Activated CD8-positive, alpha-beta memory T cell treated with anti-CD3 and anti-CD28 coated beads, Interleukin-2, amount 10 ng/mL, durations not matched to agents 7 days and 5 days (primary cell): ENCODE measurements at regions not wholly inside any gene's neighbourhood (a gene's known extent, or its start where the extent isn't known, plus 50 kb on each side); places are given as distances from the start of the nearest gene placed in this dataset.

Experiments used
- ATAC-seq: fragments of 150-1000 bp; cut with Tn5 transposase; one replicate; pipeline ENCODE4 v1.10.0; 2021; ENCODE audit warnings: moderate library complexity
- CTCF ChIA-PET: fragments of 350-600 bp; sonication (Branson Sonifier 250); formaldehyde crosslinking; loops from one replicate; lab custom pipeline; 2021; ENCODE audit warnings: antibody characterized with exemption; lab: Charles Lee
- DNase-seq: peaks from one replicate; pipeline ENCODE4 v3.0.0-alpha.2; 2020
- H3K27ac Mint-ChIP-seq: one replicate; pipeline ENCODE4 v1.8.0; 2021; ENCODE audit warnings: mild to moderate bottlenecking, mixed read lengths
- H3K27me3 Mint-ChIP-seq: one replicate; pipeline ENCODE4 v1.8.0; 2021; ENCODE audit warnings: mixed read lengths
- H3K36me3 Mint-ChIP-seq: one replicate; pipeline ENCODE4 v1.8.0; 2021; ENCODE audit warnings: mild to moderate bottlenecking, mixed read lengths
- H3K4me1 Mint-ChIP-seq: one replicate; pipeline ENCODE4 v1.8.0; 2021; ENCODE audit warnings: mixed read lengths
- H3K4me3 Mint-ChIP-seq: one replicate; pipeline ENCODE4 v1.8.0; 2021; ENCODE audit warnings: mild to moderate bottlenecking, moderate library complexity, mixed read lengths
- H3K9me3 Mint-ChIP-seq: one replicate; pipeline ENCODE4 v1.8.0; 2022; ENCODE audit warnings: low read depth, mixed read lengths

GRCh38 chr6:141705431-141705830, 427.3 kb upstream of the GJE1 start:
- H3K9me3 Mint-ChIP-seq = no peaks in the 10 kb centered on the region
- H3K4me1 Mint-ChIP-seq = no peaks in the 10 kb centered on the region
- no peaks in the 10 kb centered on the region for H3K36me3 Mint-ChIP-seq
- CTCF ChIA-PET = no interaction called here
- ATAC-seq = no peak
- no peaks in the 10 kb centered on the region for H3K27me3 Mint-ChIP-seq
- H3K4me3 Mint-ChIP-seq = no peak overlapping the region
- no peak for DNase-seq
- no peak overlapping the region for H3K27ac Mint-ChIP-seq

GRCh38 chr6:141704151-141704550, 428.6 kb upstream of the GJE1 start:
- H3K36me3 Mint-ChIP-seq = no peaks in the 10 kb centered on the region
- H3K9me3 Mint-ChIP-seq = no peaks in the 10 kb centered on the region
- no peaks in the 10 kb centered on the region for H3K4me1 Mint-ChIP-seq
- no peak overlapping the region for H3K27ac Mint-ChIP-seq
- no peak overlapping the region for H3K4me3 Mint-ChIP-seq
- ATAC-seq (no peak), DNase-seq (no peak)
- CTCF ChIA-PET = no interaction called here
- no peaks in the 10 kb centered on the region for H3K27me3 Mint-ChIP-seq

GRCh38 chr6:141701732-141702131, 431.0 kb upstream of the GJE1 start:
- CTCF ChIA-PET = no interaction called here
- ATAC-seq = no peak

GRCh38 chr6:141700819-141701218, 431.9 kb upstream of the GJE1 start:
- CTCF ChIA-PET = no interaction called here
- no peak overlapping the region for H3K27ac Mint-ChIP-seq
- H3K4me1 Mint-ChIP-seq = no peaks in the 10 kb centered on the region
- H3K27me3 Mint-ChIP-seq = no peaks in the 10 kb centered on the region
- ATAC-seq (no peak), DNase-seq (no peak)
- H3K4me3 Mint-ChIP-seq = no peak overlapping the region
- H3K9me3 Mint-ChIP-seq = no peaks in the 10 kb centered on the region
- no peaks in the 10 kb centered on the region for H3K36me3 Mint-ChIP-seq

More at GRCh38 chr6:141701732-141702131, 431.0 kb upstream of the GJE1 start:
- Mint-ChIP-seq H3K4me1 (no peaks in the 10 kb centered on the region), H3K27me3 (no peaks in the 10 kb centered on the region), H3K9me3 (no peaks in the 10 kb centered on the region), H3K36me3 (no peaks in the 10 kb centered on the region), H3K27ac (no peak overlapping the region), H3K4me3 (no peak overlapping the region)
- DNase-seq = no peak

- ATAC-seq (no peak), DNase-seq (no peak)
- no peaks in the 10 kb centered on the region for H3K27me3 Mint-ChIP-seq
- no peaks in the 10 kb centered on the region for H3K36me3 Mint-ChIP-seq
- no peaks in the 10 kb centered on the region for H3K4me1 Mint-ChIP-seq
- no peak overlapping the region for H3K4me3 Mint-ChIP-seq
- CTCF ChIA-PET = no interaction called here
- no peak overlapping the region for H3K27ac Mint-ChIP-seq
- no peaks in the 10 kb centered on the region for H3K9me3 Mint-ChIP-seq
Observed at GRCh38 chr6:141688916-141689315, 443.8 kb upstream of the GJE1 start.

GRCh38 chr6:141685416-141685815, 447.3 kb upstream of the GJE1 start:
- no peak overlapping the region for H3K27ac Mint-ChIP-seq
- H3K4me1 Mint-ChIP-seq = no peaks in the 10 kb centered on the region
- H3K9me3 Mint-ChIP-seq = no peaks in the 10 kb centered on the region
- H3K36me3 Mint-ChIP-seq = no peaks in the 10 kb centered on the region
- ATAC-seq = no peak
- no peak for DNase-seq
- CTCF ChIA-PET = interaction anchor here (0.7 kb wide), 1 partner anchor 157 kb away, joined by 5 read pairs; no protein-coding TSS in a partner anchor
- H3K4me3 Mint-ChIP-seq = no peak overlapping the region
- no peaks in the 10 kb centered on the region for H3K27me3 Mint-ChIP-seq

- DNase-seq (no peak), ATAC-seq (no peak)
- no peaks in the 10 kb centered on the region for H3K36me3 Mint-ChIP-seq
- CTCF ChIA-PET = no interaction called here
- H3K4me1 Mint-ChIP-seq = peaks cover 1% of the 10 kb centered on the region
- H3K27me3 Mint-ChIP-seq = no peaks in the 10 kb centered on the region
- H3K27ac Mint-ChIP-seq = no peak overlapping the region
- no peak overlapping the region for H3K4me3 Mint-ChIP-seq
- H3K9me3 Mint-ChIP-seq = no peaks in the 10 kb centered on the region
Observed at GRCh38 chr6:141682391-141682790, 450.3 kb upstream of the GJE1 start.

GRCh38 chr6:141677598-141678211, 455.0 kb upstream of the GJE1 start:
- Mint-ChIP-seq H3K4me1 (peaks cover 1% of the 10 kb centered on the region), H3K9me3 (no peaks in the 10 kb centered on the region), H3K36me3 (no peaks in the 10 kb centered on the region), H3K4me3 (no peak overlapping the region), H3K27me3 (peaks cover 2% of the 10 kb centered on the region), H3K27ac (no peak overlapping the region)
- DNase-seq (no peak), ATAC-seq (no peak)
- CTCF ChIA-PET = no interaction called here

GRCh38 chr6:141675957-141676356, 456.8 kb upstream of the GJE1 start:
- Mint-ChIP-seq H3K4me1 (peaks cover 1% of the 10 kb centered on the region), H3K27ac (no peak overlapping the region), H3K4me3 (no peak overlapping the region), H3K27me3 (peaks cover 5% of the 10 kb centered on the region), H3K36me3 (no peaks in the 10 kb centered on the region), H3K9me3 (no peaks in the 10 kb centered on the region)
- CTCF ChIA-PET = no interaction called here
- ATAC-seq (no peak), DNase-seq (no peak)

- H3K27me3 Mint-ChIP-seq = peaks cover 5% of the 10 kb centered on the region
- H3K4me1 Mint-ChIP-seq = no peaks in the 10 kb centered on the region
- no peaks in the 10 kb centered on the region for H3K36me3 Mint-ChIP-seq
- no peak for ATAC-seq
- CTCF ChIA-PET = no interaction called here
- H3K9me3 Mint-ChIP-seq = no peaks in the 10 kb centered on the region
- H3K27ac Mint-ChIP-seq = no peak overlapping the region
- H3K4me3 Mint-ChIP-seq = no peak overlapping the region
- no peak for DNase-seq
Observed at GRCh38 chr6:141669141-141669540, 463.6 kb upstream of the GJE1 start.

- Mint-ChIP-seq H3K36me3 (no peaks in the 10 kb centered on the region), H3K9me3 (no peaks in the 10 kb centered on the region), H3K27ac (no peak overlapping the region), H3K4me3 (no peak overlapping the region), H3K27me3 (peaks cover 4% of the 10 kb centered on the region), H3K4me1 (no peaks in the 10 kb centered on the region)
- CTCF ChIA-PET = no interaction called here
- ATAC-seq (no peak), DNase-seq (no peak)
Observed at GRCh38 chr6:141667580-141668309, 465.0 kb upstream of the GJE1 start.

GRCh38 chr6:141666187-141666586, 466.5 kb upstream of the GJE1 start:
- Mint-ChIP-seq H3K36me3 (no peaks in the 10 kb centered on the region), H3K4me1 (no peaks in the 10 kb centered on the region), H3K27me3 (no peaks in the 10 kb centered on the region), H3K27ac (no peak overlapping the region), H3K4me3 (no peak overlapping the region), H3K9me3 (no peaks in the 10 kb centered on the region)
- CTCF ChIA-PET = no interaction called here
- DNase-seq = no peak
- no peak for ATAC-seq

- Mint-ChIP-seq H3K27ac (no peak overlapping the region), H3K36me3 (no peaks in the 10 kb centered on the region), H3K27me3 (no peaks in the 10 kb centered on the region), H3K4me1 (no peaks in the 10 kb centered on the region), H3K9me3 (no peaks in the 10 kb centered on the region), H3K4me3 (no peak overlapping the region)
- CTCF ChIA-PET = no interaction called here
- DNase-seq (no peak), ATAC-seq (no peak)
Observed at GRCh38 chr6:141664744-141665143, 468.0 kb upstream of the GJE1 start.

- DNase-seq (no peak), ATAC-seq (no peak)
- Mint-ChIP-seq H3K9me3 (no peaks in the 10 kb centered on the region), H3K36me3 (no peaks in the 10 kb centered on the region), H3K27me3 (no peaks in the 10 kb centered on the region), H3K27ac (no peak overlapping the region), H3K4me1 (no peaks in the 10 kb centered on the region), H3K4me3 (no peak overlapping the region)
- CTCF ChIA-PET = no interaction called here
Observed at GRCh38 chr6:141659582-141659981, 473.1 kb upstream of the GJE1 start.
